KMS-11 (cell line): ENCODE measurements at regions not wholly inside any gene's neighbourhood (a gene's known extent, or its start where the extent isn't known, plus 50 kb on each side); places are given as distances from the start of the nearest gene placed in this dataset.
"Not testable (repeated sequence)": the region's sequence is repeated elsewhere in the genome, so short reads cannot be mapped to it uniquely, and the experiment has no call there.

Experiments used
- H2AFZ ChIP-seq: fragments of 200-600 bp; sonication (generic); 2 replicates; pipeline ENCODE4 v1.6.1; 2016; ENCODE audit warnings: antibody characterized with exemption, mixed run types, low read depth
- H3K27ac ChIP-seq: fragments of 200-600 bp; sonication (generic); 2 replicates; pipeline ENCODE4 v1.6.1; 2016; ENCODE audit warnings: mild to moderate bottlenecking, mixed run types
- H3K27me3 ChIP-seq: fragments of 200-600 bp; sonication (generic); 2 replicates; pipeline ENCODE4 v1.6.1; 2017; ENCODE audit warnings: mild to moderate bottlenecking, low read depth, mixed run types, moderate library complexity; ENCODE audit not compliant: insufficient read depth
- H3K36me3 ChIP-seq: fragments of 200-600 bp; sonication (generic); 2 replicates; pipeline ENCODE4 v1.6.1; 2017; ENCODE audit warnings: mild to moderate bottlenecking, mixed run types; ENCODE audit not compliant: insufficient read depth
- H3K4me1 ChIP-seq: fragments of 200-600 bp; sonication (generic); 2 replicates; pipeline ENCODE4 v1.6.1; 2016; ENCODE audit warnings: mild to moderate bottlenecking, low read depth, mixed run types; ENCODE audit not compliant: poor library complexity, severe bottlenecking
- H3K4me2 ChIP-seq: fragments of 200-600 bp; sonication (generic); 2 replicates; pipeline ENCODE4 v1.7.0; 2016; ENCODE audit warnings: mild to moderate bottlenecking, mixed run types
- H3K4me3 ChIP-seq: fragments of 200-600 bp; sonication (generic); IDR thresholded peaks from 2 replicates; pipeline ENCODE4 v1.6.1; 2017; ENCODE audit warnings: low read depth, low read length, mixed read lengths; ENCODE audit not compliant: insufficient read depth
- H3K79me2 ChIP-seq: fragments of 200-600 bp; sonication (generic); 2 replicates; pipeline ENCODE4 v1.6.1; 2016; ENCODE audit warnings: low read depth, mixed run types; ENCODE audit not compliant: insufficient read depth
- H3K9ac ChIP-seq: fragments of 200-600 bp; sonication (generic); 2 replicates; pipeline ENCODE4 v1.6.1; 2016; ENCODE audit warnings: mild to moderate bottlenecking, mixed run types
- H4K20me1 ChIP-seq: fragments of 200-600 bp; sonication (generic); 2 replicates; pipeline ENCODE4 v1.6.1; 2016; ENCODE audit warnings: mild to moderate bottlenecking, mixed run types; ENCODE audit not compliant: insufficient read depth
- CTCF ChIP-seq: fragments of 200-600 bp; sonication (generic); conservative IDR thresholded peaks from 2 replicates; pipeline ENCODE4 v1.6.1; 2017; ENCODE audit warnings: low read depth, mild to moderate bottlenecking, antibody characterized with exemption, low read length, moderate library complexity, mixed read lengths

GRCh38 chr18:76273036-76273545 is 222.0 kb downstream of the ZNF516 start:
- no peaks in the 10 kb centered on the region for H3K36me3 ChIP-seq
- no peak for TF ChIP-seq CTCF

DNA sequence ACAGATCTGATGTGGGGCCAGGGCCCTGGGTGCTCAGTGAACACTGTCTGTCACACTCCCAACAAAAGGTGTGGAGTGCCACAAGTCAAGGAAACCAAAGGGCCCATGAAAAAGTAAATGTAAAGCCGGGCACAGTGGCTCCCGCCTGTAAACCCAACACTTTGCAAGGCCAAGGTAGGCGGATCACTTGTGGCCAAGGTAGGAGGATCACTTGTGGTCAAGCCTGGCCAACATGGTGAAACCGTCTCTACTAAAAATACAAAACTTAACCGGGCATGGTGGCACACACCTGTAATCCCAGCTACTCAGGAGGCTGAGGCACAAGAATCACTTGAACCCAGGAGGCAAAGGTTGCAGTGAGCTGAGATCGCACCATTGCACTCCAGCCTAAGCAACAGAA is 227.6 kb downstream of the ZNF516 start:
- not testable (repeated sequence) for H4K20me1 ChIP-seq, H3K27me3 ChIP-seq, H3K4me3 ChIP-seq, H3K9ac ChIP-seq, H2AFZ ChIP-seq, H3K27ac ChIP-seq, H3K79me2 ChIP-seq, H3K4me1 ChIP-seq, H3K36me3 ChIP-seq, H3K4me2 ChIP-seq

More at GRCh38 chr18:76273036-76273545, 222.0 kb downstream of the ZNF516 start:
- H3K4me2 ChIP-seq: no peak overlapping the region
- H4K20me1 ChIP-seq: no peaks in the 10 kb centered on the region
- H3K4me3 ChIP-seq: no peak overlapping the region
- H3K9ac ChIP-seq: no peak overlapping the region
- H3K27ac ChIP-seq: no peak overlapping the region
- H2AFZ ChIP-seq: no peak overlapping the region
- no peaks in the 10 kb centered on the region for H3K4me1 ChIP-seq
- H3K27me3 ChIP-seq: no peaks in the 10 kb centered on the region
- H3K79me2 ChIP-seq: no peaks in the 10 kb centered on the region

DNA sequence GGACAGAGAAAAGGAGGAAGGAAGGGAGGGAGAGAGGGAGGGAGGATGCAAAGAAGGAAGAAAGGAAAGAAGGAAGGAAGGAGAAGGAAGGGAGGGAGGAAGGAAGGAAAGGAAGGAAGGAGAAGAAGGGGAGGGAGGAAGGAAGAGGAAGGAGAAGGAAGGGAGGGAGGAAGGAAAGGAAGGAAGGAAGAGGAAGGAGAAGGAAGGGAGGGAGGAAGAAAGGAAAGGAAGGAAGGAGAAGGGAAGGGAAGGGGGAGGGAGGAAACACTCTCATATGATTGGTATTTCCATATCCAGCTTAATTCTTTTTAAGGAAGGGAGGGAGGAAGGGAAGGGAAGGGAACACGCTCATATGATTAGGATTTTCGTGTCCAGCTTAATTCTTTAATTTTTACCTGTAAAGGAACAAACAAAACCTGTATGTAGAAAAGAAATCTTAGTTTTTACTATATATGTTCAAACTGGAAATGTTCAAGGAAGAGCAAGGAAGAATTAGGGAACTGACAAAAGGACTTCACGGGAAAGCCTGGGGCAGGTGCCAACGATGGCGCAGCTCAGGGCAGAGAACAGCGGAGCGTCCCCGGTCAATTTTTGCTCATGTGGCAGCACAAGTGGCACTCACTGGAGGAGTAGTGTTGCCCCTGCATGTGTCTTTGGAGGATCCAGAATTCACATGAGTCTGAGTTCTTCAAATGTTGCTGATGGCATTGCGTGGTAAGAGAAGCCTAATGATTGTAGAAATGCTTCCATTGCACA is 228.6 kb downstream of the ZNF516 start:
- H3K4me2 ChIP-seq: no peak overlapping the region
- no peak for TF ChIP-seq CTCF
- no peak overlapping the region for H3K9ac ChIP-seq
- H2AFZ ChIP-seq: no peak overlapping the region
- no peaks in the 10 kb centered on the region for H3K79me2 ChIP-seq
- no peak overlapping the region for H3K27ac ChIP-seq
- no peaks in the 10 kb centered on the region for H3K27me3 ChIP-seq
- H3K4me1 ChIP-seq: no peaks in the 10 kb centered on the region
- H3K36me3 ChIP-seq: no peaks in the 10 kb centered on the region
- H4K20me1 ChIP-seq: no peaks in the 10 kb centered on the region
- H3K4me3 ChIP-seq: no peak overlapping the region

DNA sequence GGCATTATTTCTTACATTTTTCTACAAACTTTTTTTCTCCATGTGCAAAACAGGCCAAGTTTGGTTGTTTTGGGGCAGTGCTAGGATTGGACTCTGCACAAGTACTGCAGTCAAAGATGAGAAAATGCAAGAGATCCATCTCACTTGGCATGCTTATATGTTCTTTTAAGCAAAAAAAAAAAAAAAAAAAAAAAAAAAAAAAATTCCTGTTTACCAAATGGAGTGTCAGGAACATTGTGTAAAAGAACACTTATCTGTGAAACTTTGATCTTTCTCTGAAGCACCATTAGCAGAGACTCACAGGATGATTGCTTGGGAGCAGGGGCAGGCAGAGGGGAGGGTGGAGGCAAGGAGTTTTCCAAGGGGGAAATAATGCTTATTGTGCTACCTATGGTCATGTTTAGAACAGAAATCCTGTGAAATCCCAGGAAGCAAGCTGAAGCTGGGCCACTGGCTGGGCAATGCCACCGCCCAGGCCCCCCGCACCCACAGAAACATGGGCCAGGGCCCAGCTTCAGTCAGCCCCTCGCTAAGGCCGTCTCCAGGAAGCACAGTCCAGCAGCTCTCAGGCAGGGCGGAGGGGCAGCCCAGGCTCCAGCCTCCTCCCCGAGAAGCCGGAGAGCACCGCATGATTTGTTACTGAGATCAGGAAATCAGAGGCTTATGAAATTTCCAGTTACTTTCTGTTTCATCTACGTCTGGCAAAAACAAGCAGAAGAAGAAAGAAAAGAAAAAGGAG is 229.4 kb downstream of the ZNF516 start:
- Histone ChIP-seq H3K4me2 (no peak overlapping the region), H3K27ac (no peak overlapping the region), H3K27me3 (no peaks in the 10 kb centered on the region), H3K4me1 (no peaks in the 10 kb centered on the region), H4K20me1 (no peaks in the 10 kb centered on the region), H2AFZ (no peak overlapping the region), H3K9ac (no peak overlapping the region), H3K4me3 (no peak overlapping the region), H3K79me2 (no peaks in the 10 kb centered on the region), H3K36me3 (no peaks in the 10 kb centered on the region)
- TF ChIP-seq CTCF: no peak

GRCh38 chr18:76264876-76265250 is 230.2 kb downstream of the ZNF516 start:
- H3K36me3 ChIP-seq: no peaks in the 10 kb centered on the region
- no peak overlapping the region for H3K4me2 ChIP-seq
- no peak overlapping the region for H3K27ac ChIP-seq
- no peaks in the 10 kb centered on the region for H4K20me1 ChIP-seq
- H3K9ac ChIP-seq: no peak overlapping the region
- no peaks in the 10 kb centered on the region for H3K4me1 ChIP-seq
- H3K79me2 ChIP-seq: no peaks in the 10 kb centered on the region
- H3K27me3 ChIP-seq: no peaks in the 10 kb centered on the region
- H2AFZ ChIP-seq: no peak overlapping the region
- no peak for TF ChIP-seq CTCF
- no peak overlapping the region for H3K4me3 ChIP-seq
